B cell (primary cell): ENCODE measurements at regions not wholly inside any gene's neighbourhood (a gene's known extent, or its start where the extent isn't known, plus 50 kb on each side); places are given as distances from the start of the nearest gene placed in this dataset.
"Not testable (repeated sequence)": the region's sequence is repeated elsewhere in the genome, so short reads cannot be mapped to it uniquely, and the experiment has no call there.

ENCODE experiments used
- ATAC-seq: fragments of 200-7000 bp; cut with Tn5 transposase; one replicate; pipeline ENCODE4 v1.10.0; 2021; ENCODE audit warnings: low read depth, mild to moderate bottlenecking, moderate number of reproducible peaks, moderate library complexity
- CTCF ChIA-PET: fragments of 350-600 bp; sonication (Branson Sonifier 250); formaldehyde crosslinking; loops from one replicate; lab custom pipeline; 2021; ENCODE audit warnings: antibody characterized with exemption, inconsistent platforms; lab: Charles Lee
- POLR2A ChIA-PET: fragments of 350-600 bp; sonication (Branson Sonifier 250); formaldehyde crosslinking; loops from one replicate; lab custom pipeline; 2021; ENCODE audit warnings: antibody characterized with exemption; lab: Charles Lee
- DNase-seq: peaks from one replicate; pipeline ENCODE4 v3.0.0; 2013
- H2AFZ ChIP-seq: 2 replicates; pipeline ENCODE4 v1.6.1; 2012; ENCODE audit warnings: mild to moderate bottlenecking, low read depth, low read length; ENCODE audit not compliant: insufficient read depth, poor library complexity, severe bottlenecking
- H3K27ac ChIP-seq, 2 donors: 1 replicate in 1 of 2; 2 replicates in 1 of 2; pipeline ENCODE4 v1.5.1; 2012 to 2013; ENCODE audit warnings: low read length in 2 of 2, mild to moderate bottlenecking in 2 of 2, moderate library complexity in 1 of 2
- H3K27me3 ChIP-seq, 4 experiments: fragments of 200-600 bp in 1 of 4; sonication (generic) in 1 of 4; replicated peaks in 1 of 4; 1 replicate in 2 of 4; 2 replicates in 2 of 4; pipeline versions ENCODE4 v1.6.1 to v1.7.0; 2013 to 2016; ENCODE audit warnings: low read length in 3 of 4, mild to moderate bottlenecking in 2 of 4, mixed read lengths in 1 of 4, moderate library complexity in 1 of 4; ENCODE audit not compliant: insufficient read depth in 4 of 4, control insufficient read depth in 3 of 4; ENCODE audit errors: control extremely low read depth in 1 of 4
- H3K36me3 ChIP-seq, 2 experiments: replicated peaks in 1 of 2; 1 replicate in 1 of 2; 2 replicates in 1 of 2; pipeline versions ENCODE4 v1.6.1 to v1.7.1; 2013; ENCODE audit warnings: low read length in 1 of 2; ENCODE audit not compliant: insufficient read depth in 2 of 2, control insufficient read depth in 1 of 2; ENCODE audit errors: control extremely low read depth in 1 of 2, extremely low read depth in 1 of 2
- H3K4me1 ChIP-seq, 2 donors: fragments of 200-600 bp in 1 of 2; sonication (generic) in 1 of 2; 1 replicate in 1 of 2; 2 replicates in 1 of 2; pipeline versions ENCODE4 v1.5.1 to v1.6.1; 2013 to 2017; ENCODE audit warnings: low read length in 2 of 2; ENCODE audit not compliant: control insufficient read depth in 2 of 2, insufficient read depth in 2 of 2
- H3K4me2 ChIP-seq: replicated peaks from 2 replicates; pipeline ENCODE3; 2012; ENCODE audit warnings: mild to moderate bottlenecking, low read depth, low read length; ENCODE audit not compliant: poor library complexity, severe bottlenecking
- H3K4me3 ChIP-seq, 5 experiments: fragments of 200-600 bp in 1 of 5; sonication (generic) in 1 of 5; 1 replicate in 3 of 5; 2 replicates in 2 of 5; pipeline versions ENCODE4 v1.5.1 to v1.7.0; 2011 to 2016; ENCODE audit warnings: low read length in 4 of 5, mild to moderate bottlenecking in 4 of 5, low read depth in 2 of 5, control low read depth in 1 of 5, moderate library complexity in 1 of 5; ENCODE audit not compliant: insufficient read depth in 1 of 5; ENCODE audit errors: control extremely low read depth in 1 of 5, extremely low read depth in 1 of 5
- H3K79me2 ChIP-seq: fragments of 200-600 bp; sonication (generic); one replicate; pipeline ENCODE4 v1.6.0; 2016; ENCODE audit warnings: low read length; ENCODE audit not compliant: control insufficient read depth, insufficient read depth
- H3K9ac ChIP-seq: fragments of 200-600 bp; sonication (generic); 2 replicates; pipeline ENCODE4 v1.6.1; 2017; ENCODE audit warnings: mild to moderate bottlenecking, low read length, moderate library complexity
- H3K9me3 ChIP-seq, 3 donors: one replicate each; pipeline versions ENCODE4 v1.6.1 to v1.7.1; 2013; ENCODE audit warnings: low read length in 2 of 3; ENCODE audit not compliant: control insufficient read depth in 2 of 3, insufficient read depth in 1 of 3; ENCODE audit errors: control extremely low read depth in 1 of 3
- H4K20me1 ChIP-seq: 2 replicates; pipeline ENCODE4 v1.6.0; 2012; ENCODE audit warnings: mild to moderate bottlenecking, low read length; ENCODE audit not compliant: insufficient read depth, control insufficient read depth, poor library complexity, severe bottlenecking
- H3K27ac Mint-ChIP-seq: one replicate; pipeline ENCODE4 v1.8.0; 2021; ENCODE audit warnings: mixed read lengths
- H3K27me3 Mint-ChIP-seq: one replicate; pipeline ENCODE4 v1.8.0; 2021; ENCODE audit warnings: mixed read lengths
- H3K4me1 Mint-ChIP-seq: one replicate; pipeline ENCODE4 v1.8.0; 2021; ENCODE audit warnings: mixed read lengths
- H3K4me3 Mint-ChIP-seq: one replicate; pipeline ENCODE4 v1.8.0; 2021; ENCODE audit warnings: mixed read lengths
- H3K9me3 Mint-ChIP-seq: one replicate; pipeline ENCODE4 v1.8.0; 2022; ENCODE audit warnings: mixed read lengths; ENCODE audit not compliant: insufficient read depth
- EZH2 ChIP-seq: IDR thresholded peaks from 2 replicates; pipeline ENCODE4 v1.6.1; 2012; ENCODE audit warnings: borderline replicate concordance, low read depth, mild to moderate bottlenecking, moderate library complexity, low read length; ENCODE audit not compliant: insufficient read depth, poor library complexity, severe bottlenecking
- WGBS: methylation state at CpG from one replicate; pipeline ENCODE4 v1.1.5; 2013; ENCODE audit warnings: missing lambda C conversion rate; ENCODE audit not compliant: insufficient coverage; 5-methylcytosine and 5-hydroxymethylcytosine counted together
- intact Hi-C: fragments of 100-400 bp; cut with micrococcal nuclease; formaldehyde crosslinking; loops from one replicate; pipeline ENCODE4 v1.10.0; 2022
- TF ChIP-seq, protein P1 (sequence below): fragments of 200-600 bp; IDR thresholded peaks from one replicate; pipeline ENCODE4 v1.8.0; 2022; ENCODE audit warnings: antibody characterized with exemption, mild to moderate bottlenecking

DNA sequence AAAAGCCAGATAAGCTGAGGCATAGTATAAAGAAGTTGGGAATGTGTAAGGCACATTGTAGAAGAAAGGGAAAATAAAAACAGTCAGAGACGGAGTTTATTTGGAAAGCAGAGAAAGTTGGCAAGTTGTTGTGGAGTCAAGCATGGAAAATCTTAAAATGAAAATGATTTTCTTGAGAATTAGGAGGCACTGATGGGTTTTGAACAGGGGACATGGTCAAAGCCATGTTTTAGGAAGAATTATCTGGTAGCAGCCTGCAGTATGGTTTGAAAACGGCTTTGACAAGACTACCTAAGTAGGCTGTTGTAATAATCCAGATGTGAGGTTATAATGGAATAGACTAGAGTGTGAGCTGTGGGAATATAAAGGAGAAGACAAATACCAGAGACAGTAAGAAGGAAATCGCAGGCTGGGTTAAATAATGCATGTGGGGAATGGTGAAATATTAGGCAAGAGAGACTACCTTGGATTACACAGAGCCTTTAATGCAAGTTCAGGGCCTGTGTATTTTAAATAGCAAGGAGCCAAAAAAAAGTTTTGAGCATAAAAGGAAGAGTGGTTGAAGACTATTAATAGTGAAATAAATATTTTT lies 130.4 kb upstream of the MEOX2 start:
- Histone ChIP-seq H3K79me2 (no peaks in the 10 kb centered on the region), H4K20me1 (no peaks in the 10 kb centered on the region), H3K27me3 (no peaks in the 10 kb centered on the region), H3K36me3 (no peaks in the 10 kb centered on the region), H3K4me1 (no peaks in the 10 kb centered on the region), H3K9ac (no peak overlapping the region), H3K27ac (no peak overlapping the region), H3K9me3 (peaks cover 0 to 2% (median 0%) of the 10 kb centered on the region in 3 donors), H3K4me2 (no peak overlapping the region), H3K4me3 (no peak overlapping the region), H2AFZ (no peak overlapping the region)
- POLR2A ChIA-PET = no interaction called here
- Mint-ChIP-seq H3K27me3 (no peaks in the 10 kb centered on the region), H3K4me3 (no peak overlapping the region), H3K9me3 (peaks cover 6% of the 10 kb centered on the region), H3K27ac (no peak overlapping the region), H3K4me1 (no peaks in the 10 kb centered on the region)
- DNase-seq = no peak
- 88% methylated on average over 3 of the region's 3 CpGs for WGBS
- no peak for ATAC-seq
- no peak for TF ChIP-seq EZH2
- TF ChIP-seq, protein P1, sequence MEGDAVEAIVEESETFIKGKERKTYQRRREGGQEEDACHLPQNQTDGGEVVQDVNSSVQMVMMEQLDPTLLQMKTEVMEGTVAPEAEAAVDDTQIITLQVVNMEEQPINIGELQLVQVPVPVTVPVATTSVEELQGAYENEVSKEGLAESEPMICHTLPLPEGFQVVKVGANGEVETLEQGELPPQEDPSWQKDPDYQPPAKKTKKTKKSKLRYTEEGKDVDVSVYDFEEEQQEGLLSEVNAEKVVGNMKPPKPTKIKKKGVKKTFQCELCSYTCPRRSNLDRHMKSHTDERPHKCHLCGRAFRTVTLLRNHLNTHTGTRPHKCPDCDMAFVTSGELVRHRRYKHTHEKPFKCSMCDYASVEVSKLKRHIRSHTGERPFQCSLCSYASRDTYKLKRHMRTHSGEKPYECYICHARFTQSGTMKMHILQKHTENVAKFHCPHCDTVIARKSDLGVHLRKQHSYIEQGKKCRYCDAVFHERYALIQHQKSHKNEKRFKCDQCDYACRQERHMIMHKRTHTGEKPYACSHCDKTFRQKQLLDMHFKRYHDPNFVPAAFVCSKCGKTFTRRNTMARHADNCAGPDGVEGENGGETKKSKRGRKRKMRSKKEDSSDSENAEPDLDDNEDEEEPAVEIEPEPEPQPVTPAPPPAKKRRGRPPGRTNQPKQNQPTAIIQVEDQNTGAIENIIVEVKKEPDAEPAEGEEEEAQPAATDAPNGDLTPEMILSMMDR = no peak
- intact Hi-C loops = no loop called here
- CTCF ChIA-PET = no interaction called here

DNA sequence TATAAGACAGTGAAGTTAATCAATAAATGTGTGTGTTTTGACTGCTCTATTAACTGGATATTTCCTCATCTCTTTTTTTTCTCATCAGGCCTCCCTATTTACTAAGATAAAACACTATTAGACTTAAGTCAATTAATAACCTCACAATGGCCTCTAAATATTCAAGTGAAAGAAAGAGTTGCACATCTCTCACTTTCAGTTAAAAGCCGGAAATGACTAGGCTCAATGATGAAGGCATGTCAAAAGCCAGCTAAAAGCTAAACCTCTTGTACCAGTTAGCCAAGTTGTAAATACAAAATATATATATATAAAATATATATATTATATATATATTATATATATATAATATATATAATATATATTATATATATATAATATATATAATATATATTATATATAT lies 127.0 kb upstream of the MEOX2 start:
- Mint-ChIP-seq H3K27ac (no peak overlapping the region), H3K9me3 (peaks cover 8% of the 10 kb centered on the region), H3K4me1 (no peaks in the 10 kb centered on the region), H3K4me3 (no peak overlapping the region), H3K27me3 (no peaks in the 10 kb centered on the region)
- Histone ChIP-seq H3K4me2 (no peak overlapping the region), H3K4me1 (no peaks in the 10 kb centered on the region), H3K27me3 (no peaks in the 10 kb centered on the region), H3K27ac (no peak overlapping the region), H3K9me3 (peaks cover 0 to 2% (median 0%) of the 10 kb centered on the region in 3 donors), H2AFZ (no peak overlapping the region), H3K36me3 (no peaks in the 10 kb centered on the region), H3K4me3 (no peak overlapping the region), H4K20me1 (no peaks in the 10 kb centered on the region), H3K79me2 (no peaks in the 10 kb centered on the region), H3K9ac (no peak overlapping the region)
- CTCF ChIA-PET = no interaction called here
- WGBS = no CpG with 5 or more reads among the region's 1 CpG
- intact Hi-C loops = no loop called here
- POLR2A ChIA-PET = no interaction called here
- DNase-seq (no peak), ATAC-seq (no peak)
- TF ChIP-seq, protein P1 = no peak
- no peak for TF ChIP-seq EZH2

DNA sequence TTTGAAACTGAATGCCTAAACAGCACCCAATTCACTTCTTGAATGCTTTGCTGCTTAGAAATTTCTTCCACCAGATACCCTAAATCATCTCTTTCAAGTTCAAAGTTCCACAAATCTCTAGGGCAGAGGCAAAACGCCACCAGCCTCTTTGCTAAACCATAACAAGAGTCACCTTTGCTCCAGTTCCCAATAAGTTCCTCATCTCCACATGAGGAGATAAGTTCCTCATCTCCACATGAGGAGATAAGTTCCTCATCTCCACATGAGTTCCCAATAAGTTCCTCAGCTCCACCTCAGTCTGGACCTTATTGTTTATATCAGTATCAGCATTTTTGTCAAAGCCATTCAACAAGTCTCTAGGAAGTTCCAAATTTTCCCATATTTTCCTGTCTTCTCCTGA lies 123.9 kb upstream of the MEOX2 start:
- H3K27ac Mint-ChIP-seq, DNase-seq, H3K36me3 ChIP-seq, POLR2A ChIA-PET, H3K27ac ChIP-seq, H3K4me1 ChIP-seq, ATAC-seq, H3K4me3 Mint-ChIP-seq, intact Hi-C loops, H4K20me1 ChIP-seq, H3K9me3 ChIP-seq, H3K4me3 ChIP-seq, H3K4me2 ChIP-seq, H2AFZ ChIP-seq, H3K27me3 Mint-ChIP-seq, H3K9ac ChIP-seq, H3K4me1 Mint-ChIP-seq, H3K79me2 ChIP-seq, H3K27me3 ChIP-seq, H3K9me3 Mint-ChIP-seq: not testable (repeated sequence)
- CTCF ChIA-PET = interaction anchor here (0.6 kb wide), 1 partner anchor 13 kb away, joined by 5 read pairs; no protein-coding TSS in a partner anchor
- WGBS = 60% methylated on average over 1 of the region's 1 CpG
